ENCODE measurements at regions not wholly inside any gene's neighbourhood (a gene's known extent, or its start where the extent isn't known, plus 50 kb on each side); places are given as distances from the start of the nearest gene placed in this dataset.

DNA sequence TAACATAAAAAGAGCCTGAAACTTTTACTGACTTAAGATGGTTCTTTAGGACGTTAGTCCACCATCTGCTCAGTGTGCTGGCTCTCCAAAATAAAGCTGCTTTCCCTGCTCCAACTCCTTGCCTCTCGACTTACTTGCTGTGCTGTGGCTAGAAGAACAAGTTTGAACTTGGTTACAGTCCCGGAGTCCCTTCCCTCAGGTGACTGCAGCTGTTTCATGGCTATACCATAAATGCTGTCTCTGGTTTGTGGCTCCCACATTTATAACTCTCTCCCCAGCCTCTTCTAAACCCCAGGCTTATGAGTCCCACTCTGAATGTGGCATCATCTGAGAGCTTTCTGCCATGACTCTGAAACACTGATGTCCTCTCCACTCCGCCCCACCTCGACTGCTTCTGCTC, 166.2 kb upstream of the ADRA1D start:
- ATAC-seq (no peak), DNase-seq (ENCODE audit: low spot score) (no peak)
- intact Hi-C loops (cut with DNase I): loop anchor here (10.0 kb wide), 1 partner anchor 100 kb away; no protein-coding TSS in a partner anchor

DNA sequence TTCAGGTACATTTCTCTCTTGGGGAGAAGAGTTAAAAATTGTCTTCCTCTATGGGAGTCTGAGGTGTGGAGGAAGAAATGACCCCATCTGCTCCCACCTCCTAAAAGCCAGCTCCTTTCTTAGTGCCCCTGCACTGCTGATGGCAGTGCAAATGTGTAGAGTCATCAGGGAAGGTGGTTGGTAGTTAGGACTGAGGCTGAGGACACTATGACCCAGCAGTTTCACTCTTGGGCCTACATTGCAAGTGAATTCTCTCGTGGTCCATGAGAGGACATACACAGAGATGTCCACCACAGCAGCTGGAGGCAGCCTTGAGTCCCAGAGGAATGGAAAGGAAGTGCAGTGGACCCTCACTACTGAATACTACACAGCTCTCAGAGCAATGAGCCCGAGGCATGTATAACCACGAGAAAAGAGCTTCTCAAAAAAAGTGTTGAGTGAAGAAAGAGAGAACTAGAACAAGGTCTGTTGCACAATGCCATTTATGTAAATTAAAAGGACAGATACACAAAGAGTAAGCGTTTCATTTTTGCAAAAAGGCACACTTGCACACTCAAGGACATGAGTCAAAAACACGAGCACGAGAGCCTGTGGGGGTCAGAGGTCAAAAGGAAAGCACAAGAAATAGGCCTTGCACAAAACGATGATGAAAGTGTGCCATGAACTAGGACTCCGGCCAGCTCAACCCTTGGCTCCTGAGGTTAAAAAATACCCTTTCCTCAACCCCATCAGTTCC, 164.4 kb upstream of the ADRA1D start:
- ATAC-seq (no peak), DNase-seq (ENCODE audit: low spot score) (no peak)
- intact Hi-C loops (cut with DNase I): loop anchor here (10.0 kb wide), 1 partner anchor 101 kb away; no protein-coding TSS in a partner anchor

DNA sequence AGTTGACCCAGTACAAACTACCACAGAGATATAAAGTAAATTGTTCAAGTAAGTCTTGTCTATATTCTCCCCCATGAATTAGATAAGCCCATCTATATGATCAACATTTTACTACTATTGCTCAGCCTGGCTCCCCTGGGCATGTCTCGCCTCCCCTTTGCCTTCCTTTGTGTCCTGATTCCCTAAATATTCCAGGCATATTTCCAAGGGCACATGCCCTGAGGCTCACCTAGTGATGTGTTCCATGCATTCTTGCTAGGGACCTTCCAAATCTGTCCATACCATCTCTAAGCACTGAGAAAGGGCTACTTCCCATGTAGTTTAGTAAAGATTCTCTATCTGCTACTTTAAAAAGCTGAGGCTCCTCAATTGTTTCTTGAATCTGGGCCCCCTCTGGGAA, 163.1 kb upstream of the ADRA1D start:
- intact Hi-C loops (cut with DNase I): loop anchor here (10.0 kb wide), 1 partner anchor 103 kb away; no protein-coding TSS in a partner anchor
- ATAC-seq: no peak
- no peak for DNase-seq (ENCODE audit: low spot score)

DNA sequence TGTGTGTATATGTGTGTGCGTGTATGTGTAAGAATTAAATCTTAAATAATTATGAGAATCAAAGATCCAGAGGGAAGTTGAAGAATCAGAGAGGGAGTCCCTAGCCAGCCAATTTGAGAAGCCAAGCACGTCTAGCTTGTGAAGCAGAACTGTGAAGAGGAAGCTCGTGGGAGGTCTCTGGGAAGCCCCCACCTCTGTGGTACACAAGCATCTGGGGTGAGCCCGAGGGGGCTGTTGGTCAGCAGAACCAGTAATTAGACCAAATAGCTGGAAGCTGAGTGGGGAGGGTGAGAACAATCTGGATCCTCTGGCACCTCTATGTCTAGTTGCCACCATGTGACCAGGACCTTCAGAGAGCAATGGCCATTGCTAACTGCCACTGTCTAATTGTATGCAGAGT, 162.7 kb upstream of the ADRA1D start:
- ATAC-seq (no peak), DNase-seq (ENCODE audit: low spot score) (no peak)
- intact Hi-C loops (cut with DNase I): loop anchor here (10.0 kb wide), 1 partner anchor 103 kb away; no protein-coding TSS in a partner anchor

DNA sequence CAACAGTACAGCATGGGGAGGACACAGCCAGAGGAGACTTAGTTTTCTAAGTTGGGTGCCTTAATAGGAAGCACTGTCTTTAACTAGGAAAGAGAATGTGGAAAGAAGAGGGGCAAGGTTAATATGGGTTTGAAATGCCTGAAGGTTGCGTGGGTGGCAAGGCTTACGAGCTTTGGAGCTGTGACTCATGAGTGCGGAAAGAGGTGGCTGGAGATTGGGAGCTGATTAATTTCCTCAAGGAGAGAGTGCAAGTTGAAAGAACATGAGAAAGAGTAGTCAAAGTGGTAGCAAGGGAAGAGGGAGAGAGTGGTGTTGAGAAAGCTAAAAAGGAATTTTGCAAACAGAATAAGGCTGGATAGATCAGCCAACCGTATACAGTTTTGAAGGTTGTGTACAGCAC, 157.5 kb upstream of the ADRA1D start:
- intact Hi-C loops (cut with DNase I): no loop called here
- ATAC-seq: no peak

DNA sequence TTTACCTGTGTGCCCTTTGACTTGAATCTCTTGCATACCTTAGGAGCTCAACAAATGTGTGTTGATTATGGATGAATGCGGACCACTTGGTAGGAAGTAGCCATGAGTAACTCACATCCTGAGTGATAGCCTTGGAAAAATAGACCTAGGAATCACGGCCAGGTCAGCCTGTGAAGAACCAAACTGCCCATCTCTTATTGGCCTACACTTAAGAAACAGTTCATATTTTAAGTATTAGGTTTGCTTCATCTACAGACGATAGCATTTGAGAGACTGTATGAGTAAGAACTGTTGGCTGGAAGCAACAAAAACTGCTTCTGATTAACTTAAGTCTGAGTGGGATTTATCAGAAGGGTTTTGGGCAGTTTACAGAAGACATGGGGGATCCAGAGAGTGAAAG, 152.5 kb upstream of the ADRA1D start:
- ATAC-seq (no peak), DNase-seq (ENCODE audit: low spot score) (no peak)
- intact Hi-C loops (cut with DNase I): no loop called here

More for the DNA sequence above, 157.5 kb upstream of the ADRA1D start:
- no peak for DNase-seq (ENCODE audit: low spot score)

DNA sequence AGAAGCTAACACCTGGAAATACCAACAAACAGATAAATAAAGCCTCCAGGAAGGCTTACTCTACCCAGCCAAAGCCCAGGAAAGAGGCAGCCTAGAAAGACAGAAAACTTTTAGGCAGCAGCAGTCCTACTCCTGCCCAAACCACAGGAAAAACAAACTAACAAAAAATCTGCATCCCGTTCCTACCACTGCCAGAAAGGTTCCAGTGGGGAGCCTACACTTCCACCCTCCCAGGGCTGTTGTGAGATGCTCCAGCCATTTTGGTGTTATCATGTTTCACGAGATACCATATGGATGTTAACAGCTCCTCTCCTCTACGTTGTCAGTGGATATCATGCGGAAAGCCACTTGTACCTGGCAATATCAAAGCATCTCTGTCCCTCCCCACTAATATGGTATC, 135.9 kb upstream of the ADRA1D start:
- intact Hi-C loops (cut with DNase I): no loop called here
- ATAC-seq: no peak
- DNase-seq (ENCODE audit: low spot score): no peak

DNA sequence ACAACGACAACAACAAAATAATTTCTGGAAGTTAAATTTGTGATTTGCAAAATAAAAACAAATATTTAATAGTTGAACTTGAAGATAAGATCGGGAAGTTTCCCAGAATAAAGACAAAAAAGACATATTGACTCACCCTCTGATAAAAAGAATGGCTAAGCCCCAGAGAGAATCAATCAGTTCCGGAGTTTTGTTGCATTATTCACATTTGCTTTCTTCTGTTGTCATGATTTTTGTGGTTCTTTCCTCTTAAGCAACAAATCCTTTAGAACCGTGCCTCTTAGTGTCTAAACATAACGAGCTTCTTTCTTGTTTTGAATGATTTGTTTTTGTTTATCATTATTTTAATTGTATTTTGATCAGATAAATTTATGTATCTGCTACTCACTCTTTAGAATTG, 134.9 kb upstream of the ADRA1D start:
- no peak for DNase-seq (ENCODE audit: low spot score)
- intact Hi-C loops (cut with DNase I): no loop called here
- ATAC-seq: no peak

DNA sequence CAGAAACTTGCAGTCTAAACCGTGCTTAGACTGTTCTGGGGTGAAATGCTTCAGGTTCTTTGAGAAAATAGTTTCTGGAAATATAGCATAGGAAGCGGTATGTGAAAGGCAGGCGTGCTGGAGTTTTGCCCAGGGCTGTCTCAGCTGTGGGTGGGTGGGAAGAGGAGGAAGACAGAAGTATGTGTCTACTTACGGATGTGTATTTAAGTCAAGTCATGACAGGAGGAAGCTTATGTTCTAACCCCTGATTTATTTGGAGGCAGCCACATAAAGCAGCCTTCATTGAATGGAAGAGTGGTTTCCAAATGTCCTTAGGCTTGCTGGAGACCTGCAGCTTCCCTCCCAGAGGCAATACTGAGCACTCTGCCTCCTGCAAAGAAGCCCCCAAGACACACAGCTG, 126.8 kb upstream of the ADRA1D start:
- ATAC-seq (no peak), DNase-seq (ENCODE audit: low spot score) (no peak)
- intact Hi-C loops (cut with DNase I): no loop called here

DNA sequence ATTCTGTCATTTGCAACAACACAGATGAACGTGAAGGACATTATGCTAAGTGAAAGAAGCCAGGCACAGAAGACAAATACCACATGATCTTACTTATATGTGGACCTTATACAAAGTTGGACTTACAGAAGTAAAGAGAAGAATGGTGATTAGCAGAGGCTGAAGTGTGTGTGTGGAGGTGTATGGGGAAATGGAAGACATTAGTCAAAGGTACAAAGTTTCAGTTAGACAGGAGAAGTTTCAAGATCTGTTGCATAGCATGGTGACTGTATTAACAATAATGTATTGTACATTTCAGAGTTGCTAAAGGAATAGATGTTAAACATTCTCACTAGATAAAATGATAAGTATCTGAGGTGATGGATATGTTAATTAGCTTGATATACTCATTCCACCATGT, 124.4 kb upstream of the ADRA1D start:
- intact Hi-C loops (cut with DNase I): no loop called here
- no peak for ATAC-seq
- no peak for DNase-seq (ENCODE audit: low spot score)

DNA sequence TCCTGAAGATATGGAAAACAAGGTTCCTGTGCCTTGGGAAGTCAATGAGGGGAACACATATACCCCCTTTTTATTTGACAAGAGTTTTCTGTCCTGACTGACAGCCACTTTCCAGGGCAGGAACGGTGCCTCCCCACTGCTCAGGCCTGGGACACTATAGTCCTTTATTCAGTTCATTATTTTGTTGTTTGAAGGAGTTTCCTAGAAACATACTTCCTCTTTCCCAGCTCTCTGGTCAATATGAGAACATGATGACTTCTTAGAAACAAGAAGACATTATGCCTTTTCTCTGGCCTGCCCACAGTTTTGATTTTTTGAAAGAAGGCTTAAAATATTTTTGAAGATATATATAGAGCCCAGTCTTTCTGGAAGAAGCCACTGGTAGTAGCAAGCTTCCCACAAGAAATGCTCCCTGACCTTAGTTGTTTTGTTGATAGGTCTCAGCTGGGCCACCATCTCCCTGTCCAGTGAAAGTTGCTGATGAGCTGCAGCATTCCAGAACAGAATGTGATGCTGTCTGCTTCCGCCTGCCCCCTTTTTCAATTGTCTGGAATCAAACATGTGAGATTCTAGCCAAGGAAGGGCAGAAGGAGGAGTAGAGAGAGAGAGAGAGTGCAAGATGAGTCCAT, 122.7 kb upstream of the ADRA1D start:
- intact Hi-C loops (cut with DNase I): no loop called here
- no peak for DNase-seq (ENCODE audit: low spot score)
- no peak for ATAC-seq

DNA sequence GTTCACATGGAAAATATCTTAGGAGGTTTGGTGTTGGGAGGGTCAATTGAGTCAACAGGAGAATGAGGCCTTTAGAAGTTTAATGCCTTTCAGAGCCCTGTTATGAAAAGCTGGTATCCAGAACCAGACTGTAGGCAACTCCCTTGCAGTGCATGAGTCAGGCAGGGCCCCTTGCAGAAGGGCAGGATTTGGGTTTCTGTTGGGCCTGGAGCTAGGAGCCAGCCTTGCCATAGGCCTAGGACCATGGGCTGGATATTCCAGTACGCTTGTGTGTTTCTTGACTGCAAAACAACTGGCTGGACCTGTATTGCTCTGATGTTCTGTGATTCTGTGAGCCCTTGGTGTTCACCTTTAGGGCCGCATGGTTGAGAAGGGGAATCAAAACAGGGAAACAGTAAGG, 121.8 kb upstream of the ADRA1D start:
- intact Hi-C loops (cut with DNase I): no loop called here
- DNase-seq (ENCODE audit: low spot score) (no peak), ATAC-seq (no peak)

DNA sequence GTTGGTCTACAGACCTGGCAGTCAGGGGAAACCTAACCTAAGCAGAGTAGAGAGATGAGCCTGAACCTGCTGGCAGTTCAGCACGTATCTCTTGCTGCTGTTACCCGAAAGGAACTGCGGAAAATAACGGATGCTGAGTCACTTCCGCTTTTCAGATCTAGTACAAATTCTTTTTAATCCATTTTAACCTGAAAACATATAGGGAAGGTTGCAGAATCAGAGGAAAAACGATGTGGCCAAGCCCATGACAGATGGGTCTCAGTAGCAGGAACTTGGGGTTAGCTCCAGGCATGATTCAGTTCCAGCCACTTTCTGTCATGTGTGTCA, 120.7 kb upstream of the ADRA1D start:
- intact Hi-C loops (cut with DNase I): no loop called here
- ATAC-seq: no peak
- DNase-seq (ENCODE audit: low spot score): no peak

DNA sequence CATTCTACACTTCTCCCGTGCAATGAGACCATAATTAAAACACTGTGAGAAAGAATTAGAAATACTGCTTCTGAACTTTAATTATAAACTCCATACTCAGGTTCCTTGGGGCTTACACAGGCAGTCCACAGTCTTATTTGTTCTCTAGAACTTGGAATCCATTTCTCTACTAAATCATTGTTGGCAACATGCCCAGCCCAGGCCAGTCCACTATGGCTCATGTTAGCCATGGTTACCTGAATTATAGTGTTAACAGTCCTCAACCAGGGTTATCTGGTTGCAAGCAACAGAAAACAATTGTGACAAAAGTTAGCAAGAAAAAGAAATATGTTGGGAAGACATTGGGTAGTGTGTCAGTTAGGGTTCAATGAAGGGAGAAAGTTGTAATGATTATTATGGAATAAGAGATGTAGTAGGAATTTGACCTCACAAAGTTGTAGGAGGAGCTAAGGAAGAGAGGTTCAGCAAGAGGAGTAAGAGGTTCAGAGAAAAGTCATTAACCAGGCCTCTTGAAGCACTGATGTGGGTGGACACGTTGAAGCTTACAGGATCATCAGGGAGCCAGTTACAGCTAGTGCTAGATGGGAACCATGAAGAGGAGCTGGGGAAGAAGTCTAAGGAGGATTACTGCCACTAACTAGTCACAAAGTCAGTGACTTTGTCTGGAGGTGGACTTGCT, 120.2 kb upstream of the ADRA1D start:
- ATAC-seq (no peak), DNase-seq (ENCODE audit: low spot score) (no peak)
- intact Hi-C loops (cut with DNase I): no loop called here

DNA sequence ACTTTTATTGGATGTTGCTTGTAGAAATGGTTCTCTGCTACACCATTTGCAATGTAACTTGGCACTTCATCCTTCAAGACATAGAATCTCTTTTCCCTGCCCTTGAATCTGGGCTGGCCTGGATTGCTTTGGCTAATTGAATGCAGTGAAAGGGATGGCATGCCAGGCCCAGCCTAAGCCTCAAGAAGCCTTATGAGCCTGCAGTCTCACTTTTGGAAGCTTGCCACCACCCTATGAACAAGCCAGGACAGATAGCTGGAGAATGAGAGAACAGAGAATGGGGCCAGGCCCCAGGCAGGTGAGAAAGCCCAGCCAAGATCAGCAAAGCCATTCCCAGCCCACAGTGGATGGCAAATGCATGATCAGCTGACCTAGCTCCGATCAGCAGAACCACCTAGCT, 117.0 kb upstream of the ADRA1D start:
- DNase-seq (ENCODE audit: low spot score) (no peak), ATAC-seq (no peak)
- intact Hi-C loops (cut with DNase I): no loop called here

DNA sequence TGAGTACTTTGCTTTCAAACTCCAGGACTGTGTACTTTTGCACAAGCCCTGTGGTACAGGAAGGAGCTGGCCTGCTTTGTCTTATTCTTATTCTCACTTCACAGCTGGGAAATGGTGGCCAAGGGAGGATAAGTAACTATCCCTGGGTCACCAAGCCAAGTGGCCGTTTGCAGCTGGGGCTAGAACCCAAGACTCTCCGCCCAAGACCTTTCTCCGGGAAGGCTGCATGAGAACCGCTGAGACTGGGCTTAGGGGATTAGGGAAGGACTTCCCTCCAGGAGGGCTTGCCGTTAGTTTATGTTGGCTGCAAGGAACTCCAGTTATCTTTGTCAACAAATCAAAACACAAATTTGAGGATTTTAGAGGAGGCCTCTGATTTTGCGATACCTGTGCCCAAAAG, 109.5 kb upstream of the ADRA1D start:
- DNase-seq (ENCODE audit: low spot score) (no peak), ATAC-seq (peak; percentile 55)
- intact Hi-C loops (cut with DNase I): no loop called here

DNA sequence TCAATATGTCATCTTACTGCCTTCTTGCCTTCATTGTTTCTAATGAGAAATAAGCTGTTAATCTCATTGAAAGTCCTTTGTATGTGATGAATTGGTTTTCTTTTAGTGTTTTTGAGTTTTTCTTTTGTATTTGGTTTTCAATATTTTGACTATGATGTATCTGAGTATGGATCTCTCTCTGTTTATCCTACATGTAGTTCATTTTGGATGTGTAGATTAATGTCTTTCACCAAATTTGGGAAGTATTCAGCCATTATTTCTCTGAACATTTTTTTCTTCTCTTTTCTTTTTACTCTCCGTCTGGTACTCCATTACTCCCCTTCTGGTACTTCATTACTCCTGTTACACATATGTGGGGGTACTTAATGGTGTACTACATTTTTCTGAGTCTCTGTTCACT, 103.3 kb upstream of the ADRA1D start:
- intact Hi-C loops (cut with DNase I): no loop called here
- ATAC-seq (no peak), DNase-seq (ENCODE audit: low spot score) (no peak)

DNA sequence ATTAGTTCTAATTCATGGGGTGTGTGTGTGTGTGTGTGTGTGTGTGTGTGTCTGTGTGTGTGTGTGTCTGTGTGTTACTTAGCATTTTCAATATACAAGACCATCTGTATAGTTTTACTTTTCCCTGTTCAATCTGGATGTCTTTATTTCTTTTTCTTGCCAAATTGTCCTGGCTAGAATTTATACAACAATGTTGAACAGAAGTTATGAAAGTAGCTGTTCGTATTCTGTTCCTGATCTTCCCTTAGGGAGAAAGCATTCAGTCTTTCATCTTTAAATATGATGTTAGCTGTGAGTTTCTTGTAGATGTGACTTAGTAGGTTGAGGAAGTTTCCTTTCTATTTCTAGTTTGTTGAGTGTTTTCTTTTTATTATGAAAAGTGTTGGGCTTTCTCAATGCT, 101.0 kb upstream of the ADRA1D start:
- intact Hi-C loops (cut with DNase I): no loop called here
- ATAC-seq: no peak
- no peak for DNase-seq (ENCODE audit: low spot score)

DNA sequence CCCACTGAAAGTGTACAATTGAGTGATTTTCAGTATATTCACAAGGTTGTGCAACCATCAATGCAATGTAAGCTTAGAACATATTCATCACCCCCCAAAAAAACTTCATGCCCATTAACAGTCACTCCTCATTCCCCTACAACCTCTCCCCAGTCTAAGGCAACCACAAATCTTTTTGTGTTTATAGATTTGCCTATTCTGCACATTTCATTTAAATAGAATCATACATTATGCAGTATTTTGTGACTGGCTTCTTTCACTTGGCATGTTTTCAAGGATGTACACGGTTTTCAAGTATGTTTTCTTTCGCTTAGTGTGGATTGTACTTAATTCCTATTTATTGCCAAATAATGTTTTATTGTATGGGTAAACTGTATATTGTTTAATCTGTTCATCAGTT, 95.6 kb upstream of the ADRA1D start:
- intact Hi-C loops (cut with DNase I): no loop called here
- ATAC-seq (no peak), DNase-seq (ENCODE audit: low spot score) (no peak)

DNA sequence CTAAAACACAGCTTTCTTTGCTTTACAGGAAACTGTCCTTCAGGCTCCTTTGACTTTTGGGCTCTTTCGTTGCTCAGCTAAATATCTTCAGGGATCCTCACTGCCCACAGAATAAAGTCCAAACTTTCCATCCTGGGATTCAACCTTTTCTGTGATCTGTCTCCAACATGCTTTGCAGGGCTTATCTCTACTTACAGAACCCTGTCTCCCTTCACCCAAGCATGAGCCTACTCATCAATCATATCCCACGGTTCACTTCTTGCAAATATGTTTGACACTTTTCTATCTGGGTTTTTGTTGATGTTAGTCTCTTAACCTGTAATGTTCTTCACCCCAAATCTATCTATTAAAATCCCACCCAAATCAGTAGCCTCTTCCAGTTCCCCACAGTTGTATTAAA, 93.5 kb upstream of the ADRA1D start:
- DNase-seq (ENCODE audit: low spot score) (no peak), ATAC-seq (no peak)
- intact Hi-C loops (cut with DNase I): no loop called here
